K562 (cell line): ENCODE measurements at regions not wholly inside any gene's neighbourhood (a gene's known extent, or its start where the extent isn't known, plus 50 kb on each side); places are given as distances from the start of the nearest gene placed in this dataset.

Source experiments
- ATAC-seq: fragments of 200-7000 bp; cut with Tn5 transposase; 3 replicates; pipeline ENCODE4 v1.9.1; 2020; ENCODE audit warnings: moderate library complexity
- BruUV-seq: library from RNA; stranded (reverse); fragments of 400-500 nt; replicated peaks from 2 replicates; lab custom pipeline; 2021; lab: Mats Ljungman, UMichigan
- CTCF ChIA-PET: fragments of 300-600 bp; formaldehyde crosslinking; extraction: SDS; loops from one replicate; lab custom pipeline; 2021; ENCODE audit warnings: low intra/inter-chr PET ratio; lab: Yijun Ruan, JAX
- POLR2A ChIA-PET: fragments of 300-600, 350-650 bp; sonication (Branson Sonifier 250); formaldehyde crosslinking; extraction: SDS; loops from one replicate; lab custom pipeline; 2021; ENCODE audit warnings: antibody characterized with exemption, inconsistent platforms; lab: Yijun Ruan, JAX
- DNase-seq, 4 experiments: peaks; one replicate each; pipeline versions ENCODE4 v3.0.0 to v3.0.0-alpha.2; 2011 to 2018; ENCODE audit warnings: low spot score in 3 of 4, mixed read lengths in 3 of 4; ENCODE audit errors: extremely low read depth in 1 of 4
- FAIRE-seq: peaks from 2 replicates; lab custom pipeline; 2011; peaks lifted over from hg19 to GRCh38; lab: Jason Lieb, UNC
- H2AFZ ChIP-seq: 2 replicates; pipeline ENCODE4 v1.6.0; 2011; ENCODE audit warnings: low read depth, low read length, control low read depth, inconsistent platforms
- H3K27ac ChIP-seq: fragments of 200-600 bp; 3 replicates; pipeline ENCODE4 v1.8.0; 2011; ENCODE audit warnings: low read depth, mild to moderate bottlenecking, control low read depth, inconsistent platforms, low read length, moderate library complexity, mixed read lengths; ENCODE audit errors: extremely low read depth
- H3K27me3 ChIP-seq, 2 experiments: fragments of 300-600 bp in 1 of 2; 2 replicates in 1 of 2; 3 replicates in 1 of 2; pipeline versions ENCODE4 v1.6.0 to v1.8.0; 2011; ENCODE audit warnings: inconsistent platforms in 2 of 2, low read length in 2 of 2, mild to moderate bottlenecking in 1 of 2, mixed read lengths in 1 of 2, moderate library complexity in 1 of 2; ENCODE audit not compliant: control insufficient read depth in 2 of 2, insufficient read depth in 2 of 2
- H3K36me3 ChIP-seq: fragments of 300-600 bp; 3 replicates; pipeline ENCODE4 v1.8.0; 2011; ENCODE audit warnings: mild to moderate bottlenecking, low read length, inconsistent platforms; ENCODE audit not compliant: control insufficient read depth, insufficient read depth
- H3K4me1 ChIP-seq, 2 experiments: fragments of 200-600 bp in 1 of 2; replicated peaks in 1 of 2; 2 replicates in 1 of 2; 3 replicates in 1 of 2; pipeline versions ENCODE4 v1.5.1 to v1.8.0; 2011; ENCODE audit warnings: inconsistent platforms in 2 of 2, low read length in 2 of 2, mild to moderate bottlenecking in 1 of 2, mixed read lengths in 1 of 2, moderate library complexity in 1 of 2; ENCODE audit not compliant: control insufficient read depth in 2 of 2, insufficient read depth in 2 of 2
- H3K4me2 ChIP-seq: 2 replicates; pipeline ENCODE4 v1.6.1; 2011; ENCODE audit warnings: low read length, control low read depth, inconsistent platforms, mixed read lengths; ENCODE audit not compliant: insufficient read depth
- H3K4me3 ChIP-seq: fragments of 200-600 bp; sonication (generic), shearing (Covaris generic); 2 replicates; pipeline ENCODE4 v1.5.1; 2016; ENCODE audit warnings: control low read depth, inconsistent platforms
- H3K79me2 ChIP-seq: fragments of 200-600 bp; 3 replicates; pipeline ENCODE4 v1.8.0; 2011; ENCODE audit warnings: low read length, inconsistent platforms; ENCODE audit not compliant: control insufficient read depth, insufficient read depth
- H3K9ac ChIP-seq, 2 experiments: 2 replicates each; pipeline versions ENCODE4 v1.6.0 to v1.6.1; 2011; ENCODE audit warnings: low read depth in 2 of 2, low read length in 2 of 2, control low read depth in 1 of 2, inconsistent platforms in 1 of 2, mild to moderate bottlenecking in 1 of 2, mixed read lengths in 1 of 2; ENCODE audit not compliant: insufficient read depth in 1 of 2
- H3K9me1 ChIP-seq: one replicate; pipeline ENCODE4 v1.6.0; 2011; ENCODE audit warnings: inconsistent platforms, mild to moderate bottlenecking, low read length, moderate library complexity; ENCODE audit not compliant: control insufficient read depth, insufficient read depth
- H3K9me3 ChIP-seq: replicated peaks from 2 replicates; pipeline ENCODE4 v1.5.1; 2011; ENCODE audit warnings: low read depth, low read length, inconsistent platforms; ENCODE audit not compliant: control insufficient read depth, insufficient read depth
- H4K20me1 ChIP-seq: replicated peaks from 2 replicates; pipeline ENCODE4 v1.6.1; 2011; ENCODE audit warnings: low read length, inconsistent platforms, mixed read lengths; ENCODE audit not compliant: control insufficient read depth, insufficient read depth
- AFF4 ChIP-seq: sonication (generic); formaldehyde crosslinking; IDR thresholded peaks from 2 replicates; pipeline ENCODE4 v1.8.0; 2023; ENCODE audit warnings: mild to moderate bottlenecking, missing genetic modification reagents
- ARNT ChIP-seq, 2 experiments: fragments of 450-650 bp; IDR thresholded peaks; 2 replicates each; pipeline ENCODE4 v1.6.1; 2016; ENCODE audit warnings: mild to moderate bottlenecking in 1 of 2
- BRD9 ChIP-seq: fragments of 450-650 bp; IDR thresholded peaks from 2 replicates; pipeline ENCODE4 v1.6.1; 2018; ENCODE audit warnings: low read depth; ENCODE audit not compliant: partially characterized antibody
- CBX1 ChIP-seq: sonication (generic); IDR thresholded peaks from 2 replicates; pipeline ENCODE4 v1.6.1; 2016; ENCODE audit warnings: antibody characterized with exemption, low read depth, mild to moderate bottlenecking
- CREBBP ChIP-seq: IDR thresholded peaks from one replicate; pipeline ENCODE4 v1.6.1; 2012; ENCODE audit warnings: low read depth, mild to moderate bottlenecking, control low read depth, inconsistent platforms, low read length
- ESRRA ChIP-seq: fragments of 450-650 bp; IDR thresholded peaks from 2 replicates; pipeline ENCODE4 v1.6.1; 2014; ENCODE audit warnings: low read depth, mild to moderate bottlenecking, moderate library complexity, borderline replicate concordance
- ETV1 ChIP-seq: fragments of 450-650 bp; conservative IDR thresholded peaks from 2 replicates; pipeline ENCODE4 v1.6.1; 2016; ENCODE audit warnings: missing genetic modification characterization, control low read depth, low read depth, missing compliant biosample characterization
- GTF2F1 ChIP-seq: IDR thresholded peaks from 2 replicates; pipeline ENCODE4 v1.6.1; 2011; ENCODE audit warnings: low read depth, low read length, improper control_type of control experiment
- HDAC3 ChIP-seq: fragments of 450-650 bp; IDR thresholded peaks from 2 replicates; pipeline ENCODE4 v1.6.1; 2018; ENCODE audit warnings: borderline replicate concordance, mild to moderate bottlenecking, moderate library complexity; ENCODE audit not compliant: partially characterized antibody
- HNRNPUL1 ChIP-seq: fragments of 200-400 bp; formaldehyde crosslinking; IDR thresholded peaks from 2 replicates; pipeline ENCODE4 v1.6.1; 2017; ENCODE audit warnings: low read length
- JUND ChIP-seq, 2 experiments: IDR thresholded peaks; 2 replicates in 1 of 2; 3 replicates in 1 of 2; pipeline ENCODE4 v1.6.1; 2011; ENCODE audit warnings: borderline replicate concordance in 2 of 2, low read depth in 2 of 2, low read length in 2 of 2, improper control_type of control experiment in 1 of 2, missing biosample characterization in 1 of 2, missing genetic modification characterization in 1 of 2, missing genetic modification reagents in 1 of 2
- MAZ ChIP-seq, 2 experiments: fragments of 450-650 bp in 1 of 2; sonication (generic) in 1 of 2; formaldehyde crosslinking; IDR thresholded peaks in 1 of 2; conservative IDR thresholded peaks in 1 of 2; 2 replicates each; pipeline versions ENCODE4 v1.4.0 to v1.5.0; 2020; ENCODE audit warnings: mild to moderate bottlenecking in 1 of 2, missing genetic modification reagents in 1 of 2
- MBD2 ChIP-seq: sonication (generic); IDR thresholded peaks from 2 replicates; pipeline ENCODE4 v1.6.1; 2016; ENCODE audit warnings: low read depth, borderline replicate concordance
- MYC ChIP-seq, 2 experiments: fragments of 250-450 bp in 1 of 2; sonication (Bioruptor Pico) in 1 of 2; IDR thresholded peaks; 2 replicates each; pipeline versions ENCODE4 v1.5.1 to v1.6.1; 2012 to 2021; ENCODE audit warnings: low read depth in 2 of 2, borderline replicate concordance in 1 of 2, improper control_type of control experiment in 1 of 2, low read length in 1 of 2, mild to moderate bottlenecking in 1 of 2, moderate library complexity in 1 of 2
- RUNX1 ChIP-seq: sonication (generic); IDR thresholded peaks from 2 replicates; pipeline ENCODE4 v1.6.1; 2016; ENCODE audit warnings: antibody characterized with exemption, low read depth
- SMAD3 ChIP-seq: fragments of 450-650 bp; formaldehyde crosslinking; conservative IDR thresholded peaks from 2 replicates; pipeline ENCODE4 v1.4.0; 2020; ENCODE audit warnings: mild to moderate bottlenecking
- SOX6 ChIP-seq: fragments of 450-650 bp; IDR thresholded peaks from 2 replicates; pipeline ENCODE4 v1.6.1; 2014; ENCODE audit warnings: mild to moderate bottlenecking
- ZNF12 ChIP-seq: sonication (generic); formaldehyde crosslinking; IDR thresholded peaks from 2 replicates; pipeline ENCODE4 v1.4.0; 2020; ENCODE audit warnings: mild to moderate bottlenecking, missing genetic modification reagents
- ZNF197 ChIP-seq: fragments of 200-800 bp; sonication (Bioruptor generic); IDR thresholded peaks from 2 replicates; pipeline ENCODE4 v1.6.1; 2016; ENCODE audit warnings: low read depth, missing genetic modification characterization, missing compliant biosample characterization
- WGBS: fragments of 100-300 bp; shearing (Covaris generic); methylation state at CpG from one replicate; pipeline ENCODE4 v1.1.6; 2016; ENCODE audit warnings: low coverage, mixed read lengths; ENCODE audit not compliant: insufficient coverage; ENCODE audit errors: missing lambda C conversion rate; 5-methylcytosine and 5-hydroxymethylcytosine counted together
- in situ Hi-C: fragments of 300-500 bp; cut with MboI; formaldehyde crosslinking; loops from 4 replicates; pipeline ENCODE4 v1.15.0; 2018; ENCODE audit warnings: inconsistent platforms, mixed read lengths
- intact Hi-C: fragments of 100-400 bp; cut with micrococcal nuclease; formaldehyde crosslinking; loops from 2 replicates; pipeline ENCODE4 v1.14.2; 2022

DNA sequence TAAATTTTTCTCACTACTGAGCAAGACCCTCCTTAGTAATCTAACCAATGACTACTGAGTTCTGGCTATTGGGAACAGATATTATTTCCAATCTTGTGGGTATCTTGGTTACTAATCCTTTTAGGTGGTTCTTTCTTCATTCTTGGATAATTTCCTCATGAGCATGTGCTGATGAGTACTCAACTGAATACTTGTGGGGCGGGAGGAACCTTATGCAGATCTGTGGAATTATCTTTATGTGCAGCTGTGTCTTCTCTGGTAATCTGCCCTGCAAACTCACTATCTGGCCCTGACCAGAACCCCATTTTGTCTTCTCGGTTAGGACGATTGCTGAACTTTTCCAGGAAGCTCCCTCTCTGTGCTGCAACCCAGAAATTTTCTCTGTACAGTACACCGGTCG is 89.7 kb upstream of the TRPC4 start:
- peak overlapping the region; percentile 85 for H2AFZ ChIP-seq
- TF ChIP-seq MAZ (CRISPR knock-in tag; conservative IDR thresholded peaks at IDR 0.05 in 1 of 2, IDR thresholded peaks at IDR 0.05 in 1 of 2) (peak in 1 of 2 experiments; percentile 37; a peak in 1 of 4 replicates), SOX6 (peak; percentile 94), CREBBP (no peak), GTF2F1 (no peak), MBD2 (peak; percentile 34; the same call in 1 of the 2 replicates), ZNF12 (CRISPR knock-in tag) (no peak), JUND (IDR thresholded peaks at IDR 0.05; ENCODE audit: borderline replicate concordance, low read depth, low read length) (peak; percentile 70; the same call in 1 of the 2 replicates), JUND (tag; IDR thresholded peaks at IDR 0.05; ENCODE audit: borderline replicate concordance, low read depth, low read length) (no peak; the same call in 2 of the 3 replicates), AFF4 (no peak), HDAC3 (peak; percentile 84), HNRNPUL1 (no peak), ESRRA (peak; percentile 42; the same call in 1 of the 2 replicates), SMAD3 (CRISPR knock-in tag) (0 out of 2 replicates have a peak, but pooled peaks have one; percentile 66), CBX1 (no peak), ARNT (IDR thresholded peaks at IDR 0.05) (peak; percentile 77 to 79), BRD9 (peak; percentile 76), ZNF197 (CRISPR knock-in tag) (peak; percentile 80; the same call in 1 of the 2 replicates), MYC (IDR thresholded peaks at IDR 0.05; ENCODE audit: low read depth, low read length) (peak; percentile 80), MYC (CRISPR knock-in tag; IDR thresholded peaks at IDR 0.05; ENCODE audit: borderline replicate concordance, low read depth) (no peak), ETV1 (tag) (0 out of 2 replicates have a peak, but pooled peaks have one; percentile 46), RUNX1 (no peak)

More for the DNA sequence above, 89.7 kb upstream of the TRPC4 start:
- Histone ChIP-seq H4K20me1 (no peaks in the 10 kb centered on the region), H3K27me3 (no peaks in the 10 kb centered on the region), H3K9me1 (no peaks in the 10 kb centered on the region), H3K4me2 (peak overlapping the region; percentile 55), H3K4me3 (peak overlapping the region; percentile 11; the same call in 1 of the 2 replicates), H3K9ac (peak overlapping the region in 1 of 2 experiments; percentile 70; a peak in 2 of 4 replicates), H3K36me3 (no peaks in the 10 kb centered on the region), H3K27ac (peak overlapping the region; percentile 87), H3K9me3 (peaks cover 2% of the 10 kb centered on the region), H3K79me2 (no peaks in the 10 kb centered on the region), H3K4me1 (peaks cover 0 to 3% of the 10 kb centered on the region in 2 experiments; a peak in 2 of 5 replicates)
- intact Hi-C loops (loop anchor here (5.0 kb wide), 1 partner anchor 37 kb away; no protein-coding TSS in a partner anchor), in situ Hi-C loops (no loop called here)
- CTCF ChIA-PET = no interaction called here
- POLR2A ChIA-PET = interaction anchor here (1.0 to 1.2 kb wide), 2 partner anchors 11 to 35 kb away, joined by 3 to 4 read pairs; no protein-coding TSS in a partner anchor
- no TSS peak for BruUV-seq
- peak; percentile 52 to 92 (median 69) for DNase-seq
- WGBS = 0% methylated on average over 3 of the region's 5 CpGs
- FAIRE-seq = peak; percentile 99
- ATAC-seq = peak; percentile 99
